ENCODE measurements at regions not wholly inside any gene's neighbourhood (a gene's known extent, or its start where the extent isn't known, plus 50 kb on each side); places are given as distances from the start of the nearest gene placed in this dataset.
"Not testable (repeated sequence)": the region's sequence is repeated elsewhere in the genome, so short reads cannot be mapped to it uniquely, and the experiment has no call there.

DNA sequence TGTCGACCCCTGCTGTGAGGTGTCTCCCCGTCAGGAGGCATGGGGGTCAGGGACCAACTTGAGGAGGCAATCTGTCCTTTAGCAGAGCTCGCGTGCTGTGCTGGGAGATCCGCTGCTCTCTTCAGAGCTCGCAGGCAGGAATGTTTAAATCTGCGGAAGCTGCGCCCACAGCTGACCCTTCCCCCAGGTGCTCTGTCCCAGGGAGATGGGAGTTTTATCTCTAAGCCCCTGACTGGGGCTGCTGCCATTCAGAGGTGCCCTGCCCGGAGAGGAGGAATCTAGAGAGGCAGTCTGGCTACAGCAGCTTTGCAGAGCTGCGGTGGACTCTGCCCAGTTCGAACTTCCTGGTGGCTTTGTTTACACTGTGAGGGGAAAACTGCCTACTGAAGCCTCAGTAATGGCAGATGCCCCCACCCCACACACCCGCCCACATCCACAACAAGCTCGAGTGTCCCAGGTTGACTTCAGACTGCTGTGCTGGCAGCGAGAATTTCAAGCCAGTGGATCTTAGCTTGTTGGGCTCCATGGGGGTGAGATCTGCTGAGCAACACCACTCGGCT lies 133.1 kb downstream of the CENPC start:
- DNase-seq (ENCODE audit: low spot score) = not testable (repeated sequence)

DNA sequence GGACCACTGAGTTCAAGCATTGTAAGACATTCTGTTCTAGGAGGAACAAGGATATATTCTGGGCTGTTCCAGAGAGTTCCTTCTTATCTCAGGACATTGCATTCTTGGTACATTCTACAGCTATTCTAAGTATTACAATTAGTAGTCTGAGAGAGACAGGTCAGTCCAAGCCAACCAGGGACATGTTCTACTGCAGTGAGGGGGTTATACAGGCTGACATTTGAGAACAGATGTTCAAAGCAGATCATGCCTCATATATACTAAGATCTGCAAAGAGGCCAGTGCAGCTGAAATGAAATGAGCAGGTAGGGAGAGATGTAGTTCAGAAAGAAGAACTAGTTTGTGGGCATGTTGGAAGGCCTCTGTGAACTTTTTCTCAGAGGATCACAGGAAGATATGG lies 142.0 kb downstream of the CENPC start:
- no peak for DNase-seq (ENCODE audit: low spot score)

DNA sequence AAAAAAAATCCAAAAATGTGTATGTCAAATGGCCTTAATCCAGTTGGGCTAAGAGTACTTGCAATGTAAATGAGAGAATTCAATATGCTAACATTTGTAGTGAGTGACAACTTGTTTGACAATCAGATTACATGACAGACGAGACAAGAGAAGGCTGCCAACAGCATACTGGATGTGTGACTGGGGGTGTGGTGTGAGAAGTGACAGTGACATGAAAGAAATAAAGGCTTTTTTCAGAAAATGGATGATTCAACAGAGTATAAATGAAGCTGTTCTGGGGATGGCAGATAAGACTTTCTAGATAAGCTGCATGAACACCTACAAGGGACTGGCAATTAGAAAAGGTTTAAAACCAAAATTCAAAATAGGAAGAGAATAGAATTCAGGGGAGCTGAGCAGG lies 143.4 kb downstream of the CENPC start:
- DNase-seq (ENCODE audit: low spot score) = no peak

DNA sequence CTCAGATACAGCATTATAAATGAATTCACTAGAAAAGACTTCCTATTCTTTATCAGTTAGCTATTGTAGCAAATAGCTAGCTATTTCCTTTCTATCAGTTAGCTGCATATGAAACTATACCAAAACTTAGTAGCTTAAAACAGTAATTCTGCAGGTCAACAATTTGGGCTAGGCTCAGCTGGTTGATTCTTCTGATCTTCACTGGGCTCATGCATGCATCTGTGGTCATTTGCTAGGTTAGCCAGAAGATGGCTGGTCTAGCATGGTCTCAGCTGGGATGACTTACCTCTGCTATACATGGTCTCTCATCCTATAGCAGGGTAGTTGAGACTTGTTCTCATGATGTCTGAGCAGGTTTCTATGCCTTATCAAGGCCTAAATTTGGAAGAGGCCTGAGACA lies 147.4 kb downstream of the CENPC start:
- DNase-seq (ENCODE audit: low spot score) = no peak

DNA sequence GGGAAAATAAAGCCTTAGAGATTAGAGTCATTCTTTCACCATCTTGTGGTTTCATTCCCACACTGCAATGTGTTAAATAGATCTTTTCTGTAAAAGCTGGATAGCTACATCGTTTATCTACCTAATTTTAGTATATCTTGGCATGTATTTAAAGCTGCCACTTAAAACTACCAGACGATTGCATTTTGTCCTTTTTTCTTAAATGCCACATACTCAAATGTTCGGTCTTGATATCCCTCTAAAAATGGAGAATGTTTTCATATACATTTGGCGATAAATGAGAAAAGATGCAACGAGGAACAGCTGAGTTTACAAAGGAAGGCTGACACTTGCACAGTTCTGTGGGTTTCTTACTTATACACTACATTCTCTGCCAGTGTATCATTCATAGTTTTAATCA lies 148.3 kb downstream of the CENPC start:
- no peak for DNase-seq (ENCODE audit: low spot score)

DNA sequence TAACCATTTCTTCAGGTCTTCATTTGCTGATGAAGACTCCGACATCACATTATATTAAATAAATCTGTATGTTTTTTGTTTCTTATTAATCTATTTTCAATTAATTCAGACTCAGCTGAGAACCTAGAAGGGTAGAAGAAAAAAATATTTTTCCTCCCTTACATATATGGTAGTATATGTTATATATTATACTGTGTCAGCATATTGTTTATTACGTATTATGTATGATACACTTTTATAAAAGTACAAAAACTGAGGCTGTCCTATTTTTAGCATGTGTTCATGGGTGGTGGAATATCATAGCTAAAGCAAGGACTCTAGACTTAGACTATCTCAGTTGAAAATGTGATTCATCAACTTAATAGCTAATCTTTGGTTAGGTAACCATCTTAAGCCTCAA lies 149.3 kb downstream of the CENPC start:
- no peak for DNase-seq (ENCODE audit: low spot score)

DNA sequence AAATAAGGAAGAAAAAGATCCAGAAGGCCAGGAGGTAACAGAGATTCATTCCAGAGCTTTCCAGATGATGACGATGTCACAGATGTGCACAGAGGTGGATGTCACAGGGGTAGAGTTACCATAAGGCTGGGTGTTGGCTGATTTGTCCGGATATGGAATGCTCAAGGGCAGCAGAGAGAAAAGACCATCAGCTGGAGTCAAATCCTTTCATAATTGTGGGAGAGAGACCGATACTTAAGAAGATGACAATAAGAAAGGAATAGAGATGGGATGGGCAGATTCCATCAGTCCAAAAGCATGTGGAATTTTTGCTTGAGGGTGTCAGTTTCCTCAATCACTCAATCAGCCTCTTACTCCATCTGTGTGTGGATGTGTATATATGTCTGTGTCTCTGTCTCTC lies 150.4 kb downstream of the CENPC start:
- DNase-seq (ENCODE audit: low spot score) = no peak

DNA sequence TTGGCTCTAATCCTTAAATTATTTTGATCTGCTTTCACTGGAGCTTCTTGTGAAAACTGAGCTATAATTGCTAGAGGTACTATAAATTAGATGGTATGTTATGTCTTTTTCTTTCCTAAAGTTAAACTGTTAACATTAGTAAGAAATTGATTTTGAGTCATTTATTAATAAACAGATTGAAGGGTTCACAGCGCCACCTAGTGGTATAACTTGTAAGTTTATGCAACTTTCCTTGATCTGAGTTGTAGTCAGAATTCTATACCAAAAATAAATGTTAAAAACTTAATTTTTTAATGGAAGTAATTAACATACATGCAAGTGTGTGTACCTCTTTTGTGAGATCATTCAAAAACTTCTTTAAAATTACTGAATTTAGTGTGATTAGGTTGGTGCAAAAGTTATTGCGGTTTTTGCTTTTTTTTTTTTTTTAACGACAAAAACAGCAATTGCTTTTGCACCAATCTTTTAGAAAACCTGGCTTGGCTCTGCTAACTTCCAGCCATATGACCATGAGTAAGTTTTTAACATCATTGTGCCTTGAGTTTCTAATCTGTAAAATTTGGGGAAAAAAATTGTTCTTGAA lies 151.5 kb downstream of the CENPC start:
- no peak for DNase-seq (ENCODE audit: low spot score)

DNA sequence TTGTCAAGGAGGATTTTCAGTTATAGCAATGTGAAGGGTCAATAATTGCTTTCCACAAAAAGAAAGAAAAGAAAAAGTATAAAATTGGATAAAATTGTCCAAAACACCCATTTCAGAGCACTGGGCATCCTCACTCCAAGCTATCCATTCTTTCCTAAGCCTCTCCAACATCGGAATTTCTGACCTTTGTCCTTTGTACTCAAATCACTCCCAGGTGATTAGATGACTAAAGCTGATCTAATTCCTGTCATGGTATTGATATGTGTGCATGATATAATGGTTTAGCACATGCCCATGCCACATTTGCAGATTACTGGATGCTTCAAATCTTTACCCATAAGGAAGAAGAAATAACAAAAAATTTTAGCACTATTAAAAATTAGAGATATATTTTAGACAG lies 152.3 kb downstream of the CENPC start:
- no peak for DNase-seq (ENCODE audit: low spot score)

DNA sequence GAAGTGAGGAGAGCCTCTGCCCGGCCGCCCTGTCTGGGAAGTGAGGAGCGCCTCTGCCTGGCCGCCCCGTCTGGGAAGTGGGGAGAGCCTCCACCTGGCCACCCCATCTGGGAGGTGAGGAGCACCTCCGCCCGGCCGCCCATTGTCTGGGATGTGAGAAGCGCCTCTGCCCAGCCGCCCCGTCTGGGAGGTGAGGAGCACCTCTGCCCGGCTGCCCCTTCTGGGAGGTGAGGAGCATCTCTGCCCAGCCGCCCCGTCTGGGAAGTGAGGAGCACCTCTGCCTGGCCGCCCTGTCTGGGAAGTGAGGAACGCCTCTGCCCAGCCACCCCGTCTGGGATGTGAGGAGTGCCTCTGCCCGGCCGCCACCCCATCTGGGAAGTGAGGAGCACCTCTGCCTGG lies 163.9 kb downstream of the CENPC start:
- DNase-seq (ENCODE audit: low spot score) = not testable (repeated sequence)

DNA sequence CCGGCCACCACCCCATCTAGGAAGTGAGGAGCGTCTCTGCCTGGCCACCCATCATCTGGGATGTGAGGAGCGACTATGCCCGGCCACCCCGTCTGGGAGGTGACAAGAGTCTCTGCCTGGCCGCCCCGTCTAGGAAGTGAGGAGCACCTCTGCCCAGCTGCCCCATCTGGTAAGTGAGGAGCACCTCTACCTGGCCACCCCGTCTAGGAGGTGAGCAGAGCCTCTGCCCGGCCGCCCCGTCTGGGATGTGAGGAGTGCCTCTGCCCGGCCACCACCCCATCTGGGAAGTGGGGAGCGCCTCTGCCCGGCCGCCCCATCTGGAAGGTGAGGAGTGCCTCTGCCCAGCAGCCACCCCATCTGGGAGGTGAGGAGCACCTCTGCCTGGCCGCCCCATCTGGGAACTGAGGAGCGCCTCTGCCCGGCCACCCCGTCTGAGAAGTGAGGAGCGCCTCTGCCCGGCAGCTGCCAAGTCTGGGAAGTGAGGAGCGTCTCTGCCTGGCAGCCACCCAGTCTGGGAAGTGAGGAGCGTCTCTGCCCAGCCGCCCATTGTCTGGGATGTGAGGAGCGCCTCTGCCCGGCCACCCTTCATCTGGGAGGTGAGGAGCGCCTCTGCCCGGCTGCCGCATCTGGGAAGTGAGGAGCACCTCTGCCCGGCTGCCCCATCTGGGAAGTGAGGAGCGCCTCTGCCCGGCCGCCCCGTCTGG lies 164.4 kb downstream of the CENPC start:
- DNase-seq (ENCODE audit: low spot score) = not testable (repeated sequence)

DNA sequence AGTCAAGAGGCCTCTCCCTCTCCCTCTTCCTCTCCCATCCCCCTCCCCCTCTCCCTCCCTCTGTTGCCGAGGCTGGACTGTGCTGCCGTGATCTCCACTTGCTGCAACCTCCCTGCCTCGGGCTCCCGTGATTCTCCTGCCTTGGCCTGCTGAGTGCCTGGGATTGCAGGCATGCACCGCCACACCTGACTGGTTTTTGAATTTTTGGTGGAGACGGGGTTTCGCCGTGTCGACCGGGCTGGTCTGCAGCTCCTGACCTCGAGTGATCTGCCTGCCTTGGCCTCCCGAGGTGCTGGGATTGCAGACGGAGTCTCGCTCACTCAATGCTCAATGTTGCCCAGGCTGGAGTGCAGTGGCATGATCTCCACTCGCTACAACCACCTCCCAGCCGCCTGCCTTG lies 165.1 kb downstream of the CENPC start:
- no peak for DNase-seq (ENCODE audit: low spot score)

DNA sequence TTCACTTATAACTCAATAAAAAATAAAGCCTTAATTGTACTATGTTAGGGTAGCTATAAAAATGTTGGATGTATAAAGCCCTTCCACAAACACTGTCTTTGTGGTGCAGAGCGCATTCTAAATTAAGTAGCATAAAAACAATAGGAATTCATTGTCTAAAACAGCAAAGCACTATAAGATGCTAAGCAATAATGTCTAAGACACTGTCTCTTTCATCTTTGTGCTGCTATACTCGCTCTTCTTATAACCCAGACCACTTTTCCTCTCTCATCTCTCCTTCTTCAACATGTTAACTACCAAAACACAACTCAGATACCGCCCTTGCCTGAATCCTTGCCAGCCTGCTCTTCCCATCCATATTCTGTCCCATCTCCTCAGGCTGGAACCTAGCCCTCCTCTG lies 170.0 kb downstream of the CENPC start:
- DNase-seq (ENCODE audit: low spot score) = no peak

DNA sequence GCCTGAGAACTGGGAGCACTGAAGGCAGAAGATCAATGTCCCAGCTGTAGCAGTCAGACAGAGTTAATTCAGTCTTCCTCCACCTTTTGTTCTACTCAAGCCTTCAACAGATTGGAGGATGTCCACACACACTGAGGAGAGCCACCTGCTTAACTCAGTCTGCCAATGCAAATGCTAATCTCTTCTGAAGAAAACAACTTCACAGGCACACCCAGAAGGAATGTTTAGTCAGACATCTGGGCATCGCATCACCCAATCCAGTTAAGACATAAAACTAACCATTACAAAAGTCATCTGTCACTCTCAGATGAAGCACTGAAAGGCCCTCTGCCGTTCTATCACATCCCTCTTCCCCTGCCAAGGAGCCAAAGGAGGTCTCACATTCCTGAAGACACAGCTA lies 173.7 kb downstream of the CENPC start:
- DNase-seq (ENCODE audit: low spot score) = no peak

DNA sequence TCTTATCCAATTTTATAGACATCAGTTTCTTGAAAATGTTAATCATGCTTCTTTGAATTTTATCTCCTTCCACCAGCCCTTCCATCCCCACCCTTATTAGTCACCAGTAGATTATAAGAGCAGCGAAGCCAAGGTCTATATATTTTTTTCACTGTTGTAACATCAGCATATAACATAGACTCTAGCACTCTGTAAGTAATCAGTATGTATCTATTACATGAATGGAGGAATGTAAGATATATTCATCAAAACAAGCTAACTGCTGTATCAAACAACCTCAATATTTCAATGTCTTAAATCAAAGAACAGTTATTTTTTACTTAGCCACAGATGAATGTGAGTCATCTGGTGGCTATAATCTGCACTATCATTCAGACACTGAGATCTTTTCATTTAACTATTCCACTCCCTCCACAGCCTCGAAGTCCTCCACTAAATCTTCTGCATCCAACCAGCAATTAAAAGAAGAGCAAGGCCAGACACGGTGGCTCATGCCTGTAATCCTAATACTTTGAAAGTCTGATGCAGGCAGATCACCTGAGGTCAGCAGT lies 178.9 kb downstream of the CENPC start:
- DNase-seq (ENCODE audit: low spot score) = no peak

DNA sequence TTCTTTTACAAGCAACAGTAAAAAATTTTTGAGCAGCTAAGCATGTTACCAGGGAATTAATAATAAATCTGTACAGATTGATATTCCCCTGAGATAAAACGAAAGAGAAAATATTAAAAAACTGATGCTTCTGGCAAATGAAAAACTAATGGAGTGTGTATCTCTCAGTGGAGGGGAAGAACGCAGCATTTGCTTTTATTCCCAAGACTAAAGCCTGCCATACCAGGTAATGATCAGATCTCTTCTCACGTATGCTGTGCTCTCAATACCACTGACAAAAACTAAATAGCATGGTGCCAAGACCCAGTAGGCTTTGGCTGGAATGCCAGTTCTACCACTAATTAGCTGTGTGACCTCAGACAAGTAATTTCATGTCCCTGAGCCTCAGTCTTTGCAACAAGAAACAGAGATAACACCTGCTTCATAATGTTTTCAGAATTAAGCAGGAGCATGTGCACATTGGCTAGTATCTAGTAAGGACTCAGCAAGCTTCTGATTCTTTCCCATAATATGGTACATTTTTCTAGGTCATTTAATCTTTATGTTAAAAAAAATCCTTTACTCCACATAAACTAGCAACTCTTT lies 179.6 kb downstream of the CENPC start:
- no peak for DNase-seq (ENCODE audit: low spot score)

DNA sequence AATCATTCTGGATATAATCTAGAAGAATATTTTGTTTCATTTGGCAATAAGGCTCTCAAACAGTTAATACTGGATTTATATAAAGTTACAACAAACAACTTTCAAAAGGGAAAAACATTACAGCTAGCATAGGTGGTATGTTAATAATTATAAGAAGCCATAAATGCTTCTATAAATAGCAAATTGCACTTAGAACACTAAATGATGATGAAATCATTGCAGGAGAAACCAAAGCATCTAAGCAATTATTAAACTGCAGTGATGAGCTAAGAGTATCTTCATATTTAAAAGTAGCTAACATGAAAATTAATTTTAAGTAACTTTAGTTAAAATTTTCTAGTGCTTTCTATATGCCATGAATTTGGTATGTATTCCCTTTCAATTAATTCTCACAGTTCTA lies 189.5 kb downstream of the CENPC start:
- no peak for DNase-seq (ENCODE audit: low spot score)

DNA sequence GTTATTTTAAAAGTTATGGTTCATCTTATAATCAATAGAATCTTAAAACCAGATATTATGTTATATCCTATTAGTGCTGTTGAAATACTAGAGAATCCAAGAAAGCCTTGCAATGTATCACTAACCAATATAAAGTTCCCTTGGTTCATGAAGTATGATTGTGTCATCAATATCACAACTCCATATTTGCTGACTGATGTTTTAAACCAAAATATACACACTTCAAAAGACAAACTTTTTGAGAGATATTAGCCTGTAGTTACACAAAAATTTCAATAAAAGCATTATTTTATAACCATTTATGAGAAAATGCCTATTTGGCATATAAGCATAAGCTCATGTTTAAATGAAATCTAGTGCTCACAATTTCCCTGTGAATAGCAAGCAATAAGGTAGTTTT lies 198.6 kb downstream of the CENPC start:
- no peak for DNase-seq (ENCODE audit: low spot score)

DNA sequence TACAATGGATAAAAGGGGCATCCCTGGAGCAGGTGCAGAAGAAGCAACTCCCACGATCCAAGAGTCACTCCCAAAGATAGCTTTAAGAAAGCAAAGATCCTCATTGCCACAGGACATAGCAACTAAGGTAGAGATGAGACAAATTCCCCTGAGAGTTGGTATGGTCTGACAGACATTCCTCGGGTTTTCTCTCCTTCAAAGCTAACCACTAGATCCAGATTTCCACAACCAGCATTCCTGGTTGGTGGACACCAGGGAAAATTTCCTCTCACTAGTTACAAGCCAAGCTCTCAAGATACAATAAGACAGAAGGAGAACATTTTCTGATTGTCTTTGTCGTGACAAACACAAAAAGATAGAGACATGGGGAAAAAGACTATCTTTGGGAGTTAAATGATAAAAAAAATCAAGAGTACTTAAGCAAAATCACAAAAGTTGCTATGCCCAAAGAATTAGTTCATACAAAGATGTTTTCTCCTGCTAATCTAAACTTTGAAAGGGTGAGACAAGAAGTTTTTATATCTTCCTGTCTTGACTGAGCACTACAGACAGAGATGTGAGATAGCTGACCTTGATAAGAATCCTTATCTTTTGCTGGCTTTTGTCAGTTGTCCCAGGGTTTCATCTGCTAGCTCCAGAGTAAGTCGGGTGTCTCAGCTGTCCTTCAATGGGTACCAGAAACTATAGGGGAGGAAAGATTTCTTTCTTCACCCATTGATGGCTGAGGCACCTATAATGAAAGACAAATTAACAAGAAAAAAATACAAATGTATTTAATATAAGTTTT lies 200.5 kb downstream of the CENPC start:
- no peak for DNase-seq (ENCODE audit: low spot score)

DNA sequence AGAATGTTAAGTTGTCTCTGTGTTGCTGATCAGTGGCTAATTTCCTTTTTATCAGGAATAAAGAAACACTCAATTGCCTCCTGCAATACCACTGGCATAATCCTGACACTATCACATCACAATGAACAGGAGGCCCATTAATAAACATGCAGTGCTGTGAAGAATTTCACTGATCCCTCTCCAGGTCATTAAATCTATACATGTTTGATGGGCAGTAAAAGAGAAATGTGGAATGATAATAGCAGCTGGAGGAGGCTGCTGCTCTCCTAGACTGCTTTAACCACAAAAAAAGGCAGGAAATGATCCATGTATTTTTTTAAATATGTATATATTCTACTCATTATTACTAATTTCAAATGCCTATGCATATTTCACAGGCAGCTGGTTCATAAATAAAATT lies 202.1 kb downstream of the CENPC start:
- DNase-seq (ENCODE audit: low spot score) = no peak

DNA sequence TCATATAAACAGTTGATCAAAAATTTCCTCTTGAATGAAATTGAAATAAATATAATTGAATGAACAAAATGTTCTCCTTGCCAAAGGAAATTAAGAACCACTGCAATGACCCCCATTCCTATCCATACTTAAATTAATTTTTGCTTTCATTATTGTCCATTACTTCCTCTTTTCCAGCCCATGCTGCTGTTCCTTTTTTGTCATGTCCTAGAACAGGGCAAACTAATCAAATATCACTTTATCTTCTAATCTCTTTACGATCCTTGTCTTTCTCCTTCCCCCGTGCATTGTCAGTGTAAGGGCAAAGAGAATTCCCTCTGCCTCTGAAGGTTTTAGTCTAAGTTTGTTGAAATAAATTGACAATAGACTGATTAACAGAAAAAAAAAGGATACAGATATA lies 203.0 kb downstream of the CENPC start:
- no peak for DNase-seq (ENCODE audit: low spot score)

DNA sequence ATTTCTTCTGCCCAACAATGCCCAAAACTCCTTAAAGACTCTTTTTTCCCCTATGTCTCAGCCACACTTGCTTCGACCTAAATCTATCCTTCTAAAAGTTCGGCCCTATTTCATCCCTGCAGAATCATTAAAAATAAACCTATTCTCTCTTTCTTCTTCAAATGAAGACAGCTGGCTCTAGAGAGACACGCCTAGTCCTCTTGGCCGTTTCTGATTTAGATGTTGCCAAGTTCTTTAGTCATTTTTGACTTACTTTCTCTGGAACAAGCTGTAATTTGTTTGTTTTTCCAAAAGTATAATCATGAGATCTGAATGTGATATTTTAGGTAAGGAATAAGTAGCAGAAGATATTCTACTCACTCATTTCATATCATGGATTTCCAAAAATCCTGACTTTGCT lies 211.6 kb downstream of the CENPC start:
- no peak for DNase-seq (ENCODE audit: low spot score)
